ENCODE measurements at regions not wholly inside any gene's neighbourhood (a gene's known extent, or its start where the extent isn't known, plus 50 kb on each side); places are given as distances from the start of the nearest gene placed in this dataset.
A peak's percentile ranks its signal among the peaks of the same experiment; 100 is the strongest.

DNA sequence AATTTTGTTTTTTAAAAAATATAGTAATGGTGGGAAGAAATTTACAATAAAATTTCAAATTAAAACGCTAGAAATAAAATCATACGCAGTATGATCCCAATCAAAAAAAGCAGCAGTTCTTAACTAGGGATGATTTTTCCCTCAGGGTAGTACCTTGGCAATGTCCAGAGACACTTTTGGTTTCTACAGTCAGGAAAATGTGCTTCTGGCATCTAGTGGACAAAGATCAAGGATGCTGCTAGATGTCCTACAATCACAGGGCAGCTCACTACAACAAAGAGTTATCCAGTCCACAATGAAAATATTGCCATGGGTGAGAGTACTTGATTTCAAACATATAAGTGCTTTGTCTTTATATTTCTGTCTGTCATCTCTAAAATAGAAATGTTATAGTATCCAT, 400.2 kb upstream of the SGCD start:
- DNase-seq, result no peak

GRCh38 chr5:155929112-155929511, 397.9 kb upstream of the SGCD start:
- DNase-seq, result no peak

GRCh38 chr5:155934964-155935363, 392.0 kb upstream of the SGCD start:
- DNase-seq, result no peak

DNA sequence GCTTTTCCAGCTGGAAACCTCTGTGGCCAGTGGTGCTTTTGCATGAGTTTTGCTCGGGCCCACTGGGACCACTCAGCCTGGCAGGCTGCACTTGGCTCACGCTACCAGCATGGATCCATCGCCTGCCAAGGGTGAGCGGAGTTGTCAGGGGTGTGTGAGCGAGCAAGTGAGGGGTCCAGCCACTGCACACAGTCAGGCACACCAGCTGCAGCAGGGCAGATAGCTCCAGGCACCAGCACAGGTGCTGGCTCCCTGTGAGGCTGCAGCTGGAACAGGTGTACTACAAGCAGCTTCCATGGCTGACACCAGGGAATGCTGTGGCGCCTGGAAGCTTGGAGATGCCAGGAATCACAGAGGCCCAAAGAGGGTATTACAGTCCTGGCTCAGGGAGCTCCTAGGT, 391.2 kb upstream of the SGCD start:
- DNase-seq, result peak; percentile 22

GRCh38 chr5:155936520-155937406, 390.2 kb upstream of the SGCD start:
- peak; percentile 62 for DNase-seq

- DNase-seq, result peak; percentile 76
Measured at GRCh38 chr5:155938051-155938450, 388.9 kb upstream of the SGCD start.

DNA sequence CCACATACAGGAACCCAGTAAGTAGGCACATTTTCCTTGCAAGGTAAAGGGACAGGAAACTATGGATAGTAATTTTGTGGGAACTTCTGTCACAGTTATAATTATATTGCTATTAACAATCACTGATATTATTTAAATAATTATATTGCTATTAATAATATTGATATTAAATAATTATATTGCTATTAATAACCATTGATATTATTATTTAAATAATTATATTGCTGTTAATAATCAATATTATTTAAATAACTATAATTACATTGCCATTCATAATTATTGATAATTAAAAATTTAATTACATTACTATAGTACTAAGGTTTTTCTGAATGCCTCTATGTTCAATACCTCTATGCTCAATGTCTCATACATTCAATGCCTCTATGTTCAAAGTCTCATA, 385.6 kb upstream of the SGCD start:
- DNase-seq, result no peak

- DNase-seq, result peak; percentile 78
Measured at GRCh38 chr5:155943516-155944407, 383.2 kb upstream of the SGCD start.

DNA sequence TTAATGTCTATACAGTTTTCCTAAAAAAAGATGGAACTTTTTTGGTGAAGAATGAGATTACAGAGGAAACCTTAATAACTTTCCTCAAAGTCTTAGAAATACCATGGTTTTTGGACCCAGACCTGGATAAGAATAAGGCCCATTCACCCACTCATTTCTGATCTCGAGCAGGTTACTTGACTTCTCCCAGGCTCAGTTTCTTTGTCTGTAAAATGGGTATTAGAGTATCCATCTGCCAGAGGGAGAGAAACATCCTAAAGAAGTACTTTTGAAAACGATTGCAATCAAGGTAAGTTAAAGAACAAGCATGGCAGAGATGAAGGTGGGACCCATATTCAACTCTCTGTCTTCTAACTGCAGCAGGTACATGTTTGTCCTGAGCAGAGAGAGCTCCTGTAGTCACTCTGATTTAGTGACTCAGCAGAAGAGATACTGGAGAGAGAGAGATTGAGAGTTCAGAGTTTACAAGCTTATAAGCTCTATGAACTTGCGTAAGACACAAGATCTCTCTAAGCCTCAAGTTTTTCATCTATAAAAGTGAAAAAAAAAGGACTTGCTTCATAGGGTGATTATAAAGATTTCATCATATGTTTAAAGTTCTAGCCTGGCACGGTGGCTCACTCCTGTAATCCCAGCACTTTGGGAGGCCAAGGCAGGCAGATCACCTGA, 379.4 kb upstream of the SGCD start:
- no peak for DNase-seq

DNA sequence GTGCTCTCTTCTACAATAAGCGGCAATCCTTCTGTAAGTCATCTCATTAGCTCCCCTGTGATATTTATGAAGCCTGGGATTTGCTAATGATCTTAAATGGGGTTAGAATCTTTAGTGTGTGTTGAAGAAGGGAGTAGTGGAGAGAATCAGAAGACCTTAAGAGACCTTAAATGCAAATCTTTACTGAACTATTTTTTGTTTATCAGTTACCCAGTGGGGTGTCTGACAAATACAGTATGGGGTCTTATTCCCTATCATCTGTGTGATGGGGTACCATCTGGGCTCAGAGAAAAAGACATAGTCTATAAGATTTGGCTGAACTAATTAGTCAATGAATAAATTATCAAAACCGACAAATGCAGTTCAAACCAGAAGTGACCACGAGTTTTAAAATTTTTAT, 378.4 kb upstream of the SGCD start:
- DNase-seq, result no peak

DNA sequence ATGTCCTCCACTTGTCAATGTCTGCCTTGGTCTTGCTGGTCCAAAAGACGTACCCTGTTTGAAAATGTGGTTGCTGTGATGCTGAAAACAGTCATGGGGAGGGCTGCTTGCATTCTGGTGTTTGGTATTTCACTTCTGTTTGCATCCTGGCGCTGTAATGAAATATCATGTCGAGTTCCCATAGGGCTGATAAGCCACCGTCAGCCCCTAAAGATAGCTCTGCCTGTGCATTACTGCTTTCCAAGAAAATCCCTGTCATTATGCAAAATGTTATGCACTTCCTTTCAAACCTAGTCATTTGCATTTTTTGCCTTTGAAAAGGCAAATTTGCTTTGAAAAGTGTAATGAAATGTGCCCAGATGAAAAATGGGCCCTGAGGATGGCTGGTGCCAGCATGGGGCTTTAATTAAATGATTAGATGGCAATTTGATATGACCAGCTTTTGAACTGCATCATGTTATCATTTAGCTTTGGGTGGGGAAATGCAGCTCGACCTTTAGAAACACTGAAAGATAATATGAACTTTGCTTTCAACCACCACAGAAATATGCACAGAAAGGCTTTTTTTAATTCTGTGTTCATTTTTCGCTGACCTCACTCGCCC, 374.4 kb upstream of the SGCD start:
- DNase-seq, result no peak

DNA sequence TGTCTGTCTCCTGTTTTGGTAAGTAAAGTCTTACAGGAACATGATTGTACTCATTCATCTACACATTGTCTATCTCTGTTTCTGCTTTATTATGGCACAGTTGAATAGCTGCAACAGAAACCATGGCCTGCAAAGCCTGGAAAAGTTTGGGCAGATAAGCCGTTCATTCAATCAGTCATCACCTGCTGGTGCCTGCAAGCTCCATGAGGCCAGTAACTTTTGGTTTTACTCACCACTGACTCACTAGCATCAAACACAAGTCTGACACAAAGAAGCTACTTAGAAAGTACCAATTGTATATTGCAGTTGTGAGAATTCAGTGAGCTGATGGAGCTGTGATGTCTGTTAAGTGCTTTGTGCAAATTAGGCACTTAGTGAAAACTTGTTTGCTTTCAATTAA, 373.6 kb upstream of the SGCD start:
- no peak for DNase-seq

GRCh38 chr5:155954701-155955445, 372.1 kb upstream of the SGCD start:
- DNase-seq, result peak; percentile 65

GRCh38 chr5:155957884-155958283, 369.1 kb upstream of the SGCD start:
- DNase-seq, result no peak

DNA sequence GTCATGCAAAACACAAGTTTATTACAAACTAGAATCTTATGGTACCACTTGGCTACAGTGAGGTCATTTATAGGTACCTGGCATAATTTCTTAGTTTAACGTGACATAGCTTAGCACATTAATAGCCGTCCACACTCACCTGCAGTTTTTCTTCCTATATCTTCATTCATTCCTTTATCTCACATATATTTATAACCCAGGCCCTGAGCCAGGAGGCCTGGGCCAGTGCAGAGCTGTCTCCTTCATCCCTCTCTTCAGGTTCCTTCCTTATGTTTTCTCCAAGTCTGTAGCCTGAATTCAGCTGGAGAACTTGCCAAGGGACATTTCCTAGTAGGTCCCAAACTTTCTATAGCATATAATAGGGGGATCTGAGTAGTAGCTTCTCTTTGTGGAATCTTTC, 367.9 kb upstream of the SGCD start:
- no peak for DNase-seq

GRCh38 chr5:155960177-155960576, 366.8 kb upstream of the SGCD start:
- no peak for DNase-seq

DNA sequence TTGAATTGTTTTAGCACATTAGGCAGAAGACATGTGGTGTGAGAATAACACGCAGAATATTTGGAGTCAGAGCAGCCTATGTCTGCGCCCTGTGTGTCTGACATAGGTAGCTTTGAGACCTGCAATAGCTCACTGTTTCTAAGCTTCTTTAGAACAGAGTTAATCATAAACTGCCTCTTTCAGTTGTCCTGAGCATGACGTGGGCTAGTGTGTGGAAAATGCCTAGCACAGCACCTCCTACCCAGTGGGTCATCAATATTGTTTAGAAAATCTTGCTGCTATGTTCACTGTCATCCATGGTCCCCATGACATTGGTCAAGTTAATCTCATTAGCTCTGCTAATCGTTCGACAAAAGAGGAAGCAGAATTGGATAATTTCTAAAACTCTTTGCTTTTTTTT, 357.4 kb upstream of the SGCD start:
- DNase-seq, result no peak

- DNase-seq, result no peak
Measured at GRCh38 chr5:155974369-155974768, 352.6 kb upstream of the SGCD start.

DNA sequence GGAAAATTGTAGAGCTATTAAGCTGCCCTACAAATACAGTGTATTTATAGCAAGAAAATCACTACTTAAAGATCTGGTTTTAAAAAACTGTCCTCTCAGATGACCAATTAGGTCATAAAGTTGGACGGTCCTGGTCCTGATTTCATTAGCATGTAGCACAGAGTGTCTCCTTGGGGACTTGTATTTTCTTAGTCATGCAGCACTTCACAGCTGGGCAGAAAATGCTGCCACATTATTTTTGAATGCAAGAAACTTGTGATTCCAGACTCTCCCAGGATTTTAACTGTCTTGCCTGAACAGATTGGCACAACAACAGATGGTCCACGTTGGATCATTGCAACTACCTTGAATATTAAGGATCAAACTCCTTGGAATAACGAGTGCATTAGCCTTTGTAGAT, 348.1 kb upstream of the SGCD start:
- peak; percentile 19 for DNase-seq

- DNase-seq, result no peak
Measured at GRCh38 chr5:155982354-155982753, 344.6 kb upstream of the SGCD start.

DNA sequence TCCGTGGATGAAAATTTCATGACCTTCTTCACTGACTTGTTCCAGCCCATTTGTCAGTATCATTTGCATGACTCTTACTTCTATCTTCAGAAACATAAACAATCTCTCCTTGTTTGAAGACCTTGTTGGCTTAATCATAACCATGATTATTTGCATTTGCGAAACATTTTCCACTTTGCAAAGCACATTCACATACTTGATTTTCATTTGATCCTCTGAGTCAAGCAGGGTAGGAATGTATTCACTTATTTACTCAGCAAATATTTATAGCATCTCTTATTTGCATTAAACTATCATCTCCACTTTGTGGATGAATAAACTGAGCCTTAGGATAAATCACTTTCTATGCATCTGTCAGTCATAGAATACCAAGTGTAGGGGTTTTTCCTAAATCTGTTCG, 343.0 kb upstream of the SGCD start:
- DNase-seq, result no peak

All from tongue (tissue), 1 donor.